ENCODE measurements at regions not wholly inside any gene's neighbourhood (a gene's known extent, or its start where the extent isn't known, plus 50 kb on each side); places are given as distances from the start of the nearest gene placed in this dataset.
"Not testable (repeated sequence)": the region's sequence is repeated elsewhere in the genome, so short reads cannot be mapped to it uniquely, and the experiment has no call there.

DNA sequence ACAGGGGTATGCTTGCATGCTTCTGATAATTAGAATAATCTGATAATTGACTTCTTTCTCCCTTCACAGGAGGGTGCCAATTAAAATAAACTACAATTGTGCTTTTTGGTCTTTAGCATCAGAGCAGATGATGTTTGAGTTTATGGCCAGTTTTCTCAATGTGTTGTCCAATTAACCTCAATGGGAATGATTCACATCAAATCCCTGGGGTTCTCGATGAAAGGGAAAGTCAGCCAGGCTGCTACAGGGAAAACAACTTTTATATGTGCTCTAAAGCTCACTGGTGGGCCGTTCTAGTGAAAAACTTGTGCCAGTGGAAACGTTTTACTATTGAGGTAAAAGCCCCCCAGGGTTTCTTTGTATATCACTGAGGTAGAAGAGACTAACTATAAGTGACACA, 887.3 kb upstream of the CRIM1 start:
- H3K9me3 ChIP-seq (ENCODE audit: control insufficient read depth in 5 of 5, low read length in 5 of 5) = no peaks in the 10 kb centered on the region
- H3K4me1 ChIP-seq (ENCODE audit: control insufficient read depth in 5 of 5, insufficient read depth in 5 of 5, low read length in 5 of 5) = no peaks in the 10 kb centered on the region
- H3K27me3 ChIP-seq (ENCODE audit: control insufficient read depth in 5 of 5, insufficient read depth in 4 of 5, low read length in 5 of 5) = no peaks in the 10 kb centered on the region
- no peak overlapping the region for H3K27ac ChIP-seq (ENCODE audit: low read depth, low read length)
- H3K4me3 ChIP-seq (ENCODE audit: low read depth in 1 of 5, low read length in 5 of 5) = no peak overlapping the region
- H3K9ac ChIP-seq (ENCODE audit: low read length in 5 of 5) = no peak overlapping the region
- no peaks in the 10 kb centered on the region for H3K36me3 ChIP-seq (ENCODE audit: control insufficient read depth in 5 of 5, insufficient read depth in 5 of 5, low read length in 5 of 5)

DNA sequence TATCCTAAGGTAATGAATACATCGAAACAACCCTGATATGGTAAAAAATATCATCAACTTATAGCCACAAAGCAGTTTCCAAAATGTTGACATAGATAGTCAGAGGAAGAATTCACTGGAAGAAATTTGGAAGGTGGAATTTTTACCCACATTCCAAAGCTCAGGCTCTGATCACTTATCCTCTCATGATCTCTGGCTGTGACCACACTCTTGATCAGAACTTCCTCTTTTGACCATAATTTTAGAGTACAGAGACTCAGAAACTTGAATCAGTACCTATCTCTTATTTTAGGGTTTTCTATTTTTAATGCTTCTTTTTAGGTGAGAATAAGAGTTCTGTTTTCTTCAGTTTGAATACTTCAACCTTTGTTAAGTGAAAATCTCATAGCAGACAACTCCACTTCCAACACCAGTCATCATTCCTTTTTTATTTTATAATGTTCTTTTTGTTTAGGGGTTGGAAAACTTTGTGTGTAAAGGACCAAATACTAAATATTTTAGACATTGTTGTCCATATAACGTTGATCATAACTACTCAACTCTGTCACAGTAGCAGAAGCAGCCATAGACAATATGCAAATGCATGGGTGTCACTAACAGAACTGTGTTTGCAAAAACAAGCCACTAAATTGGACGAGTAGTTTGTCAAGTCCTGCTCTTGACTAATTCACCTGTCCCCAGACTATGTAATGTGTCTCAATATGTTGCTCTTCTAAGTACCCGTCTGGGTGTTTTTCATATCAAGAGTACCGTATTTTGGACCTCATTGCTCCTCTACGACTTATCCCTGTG, 891.6 kb upstream of the CRIM1 start:
- Histone ChIP-seq H3K36me3 (ENCODE audit: control insufficient read depth in 5 of 5, insufficient read depth in 5 of 5, low read length in 5 of 5) (no peaks in the 10 kb centered on the region), H3K4me1 (ENCODE audit: control insufficient read depth in 5 of 5, insufficient read depth in 5 of 5, low read length in 5 of 5) (no peaks in the 10 kb centered on the region), H3K27me3 (ENCODE audit: control insufficient read depth in 5 of 5, insufficient read depth in 4 of 5, low read length in 5 of 5) (no peaks in the 10 kb centered on the region), H3K27ac (ENCODE audit: low read depth, low read length) (no peak overlapping the region), H3K9me3 (ENCODE audit: control insufficient read depth in 5 of 5, low read length in 5 of 5) (no peaks in the 10 kb centered on the region), H3K4me3 (ENCODE audit: low read depth in 1 of 5, low read length in 5 of 5) (no peak overlapping the region), H3K9ac (ENCODE audit: low read length in 5 of 5) (no peak overlapping the region)

DNA sequence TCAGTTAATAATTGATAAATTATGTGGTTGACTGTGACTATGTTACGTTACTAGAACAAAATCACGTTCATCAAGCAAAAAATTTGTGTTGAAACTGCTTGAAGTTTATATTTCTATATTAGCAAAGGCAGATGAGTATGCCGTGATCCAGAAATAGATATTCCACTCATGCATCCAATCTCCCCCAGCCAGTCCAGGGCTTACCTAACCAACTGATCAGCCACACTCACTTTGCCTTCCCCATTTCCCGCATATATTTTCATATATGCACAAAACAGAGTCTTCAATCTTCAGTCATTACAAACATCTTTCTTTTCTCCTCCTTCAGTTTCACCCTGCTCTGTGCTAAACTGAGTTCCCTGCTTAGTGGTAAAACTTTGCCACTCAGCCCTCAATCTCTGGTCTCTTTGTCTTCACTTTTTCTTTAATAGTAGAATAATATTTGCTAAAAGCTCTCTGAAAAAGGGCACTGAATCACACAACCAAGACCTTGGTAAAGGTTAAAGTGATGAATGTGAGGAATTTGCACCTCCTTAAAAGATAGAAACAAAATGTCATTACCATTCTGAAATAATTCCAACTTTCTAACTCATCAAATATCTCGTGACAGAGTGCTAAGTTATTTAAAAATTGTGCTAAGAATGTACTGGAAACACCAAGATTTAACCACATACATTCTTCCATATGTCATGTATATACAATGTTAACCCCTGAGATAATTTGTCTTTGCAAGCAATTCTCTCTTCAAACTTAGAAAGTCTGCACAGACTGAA, 893.2 kb upstream of the CRIM1 start:
- no peaks in the 10 kb centered on the region for H3K9me3 ChIP-seq (ENCODE audit: control insufficient read depth in 5 of 5, low read length in 5 of 5)
- H3K4me3 ChIP-seq (ENCODE audit: low read depth in 1 of 5, low read length in 5 of 5) = no peak overlapping the region
- H3K36me3 ChIP-seq (ENCODE audit: control insufficient read depth in 5 of 5, insufficient read depth in 5 of 5, low read length in 5 of 5) = no peaks in the 10 kb centered on the region
- no peaks in the 10 kb centered on the region for H3K4me1 ChIP-seq (ENCODE audit: control insufficient read depth in 5 of 5, insufficient read depth in 5 of 5, low read length in 5 of 5)
- no peak overlapping the region for H3K9ac ChIP-seq (ENCODE audit: low read length in 5 of 5)
- no peak overlapping the region for H3K27ac ChIP-seq (ENCODE audit: low read depth, low read length)
- no peaks in the 10 kb centered on the region for H3K27me3 ChIP-seq (ENCODE audit: control insufficient read depth in 5 of 5, insufficient read depth in 4 of 5, low read length in 5 of 5)

DNA sequence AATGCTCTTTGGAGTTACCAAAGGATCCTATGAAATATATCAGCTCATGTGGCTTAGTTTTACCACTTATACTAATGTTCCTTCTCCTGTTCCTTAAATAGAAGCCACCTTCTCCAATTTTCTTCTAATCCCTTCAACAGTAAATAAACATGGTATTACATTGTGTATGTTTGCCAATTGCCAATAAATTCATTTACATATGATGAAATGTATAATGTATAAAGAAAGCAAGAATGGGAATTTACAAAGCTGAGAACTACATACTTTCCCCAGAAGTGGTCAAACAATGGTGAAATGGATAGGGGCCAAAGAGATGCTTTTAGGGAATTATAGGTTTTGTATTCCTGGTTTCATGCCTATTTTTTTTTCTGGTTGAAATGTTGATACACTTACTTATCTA, 894.2 kb upstream of the CRIM1 start:
- Histone ChIP-seq H3K9me3 (ENCODE audit: control insufficient read depth in 5 of 5, low read length in 5 of 5) (no peaks in the 10 kb centered on the region), H3K4me3 (ENCODE audit: low read depth in 1 of 5, low read length in 5 of 5) (no peak overlapping the region)

DNA sequence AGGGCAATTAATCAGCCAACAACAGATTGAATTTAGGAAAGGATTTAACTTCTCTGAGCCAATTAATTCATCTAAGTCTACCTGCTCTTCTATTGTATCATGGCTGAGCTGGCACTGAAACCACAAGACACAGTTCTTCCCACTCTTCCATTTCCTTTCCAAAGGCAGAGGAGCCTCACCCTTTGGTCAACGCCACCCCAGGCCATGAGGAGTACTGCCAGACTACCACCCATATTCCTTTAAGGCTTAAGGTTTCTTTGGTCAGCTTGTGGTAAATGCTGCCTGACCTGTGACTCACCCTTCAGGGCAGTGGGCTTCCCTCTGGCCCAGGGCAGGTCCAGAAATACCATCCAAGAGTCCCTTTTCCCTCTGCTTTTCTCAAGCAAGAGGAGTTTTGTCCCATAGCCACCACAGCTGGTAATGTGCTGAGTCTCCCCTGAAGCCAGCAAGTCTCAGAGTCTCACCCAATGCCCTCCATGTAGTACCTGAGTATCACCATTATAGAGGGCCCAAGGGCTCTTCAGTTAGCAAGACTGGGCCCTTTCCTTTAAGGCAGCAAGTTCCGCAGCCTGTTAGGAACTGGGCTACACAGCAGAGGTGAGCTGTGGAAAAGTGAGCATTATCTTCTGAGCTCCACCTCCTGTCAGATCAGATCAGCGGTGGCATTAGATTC, 900.5 kb upstream of the CRIM1 start:
- no peak overlapping the region for H3K9ac ChIP-seq (ENCODE audit: low read length in 5 of 5)
- no peaks in the 10 kb centered on the region for H3K36me3 ChIP-seq (ENCODE audit: control insufficient read depth in 5 of 5, insufficient read depth in 5 of 5, low read length in 5 of 5)
- H3K27me3 ChIP-seq (ENCODE audit: control insufficient read depth in 5 of 5, insufficient read depth in 4 of 5, low read length in 5 of 5) = no peaks in the 10 kb centered on the region
- no peaks in the 10 kb centered on the region for H3K4me1 ChIP-seq (ENCODE audit: control insufficient read depth in 5 of 5, insufficient read depth in 5 of 5, low read length in 5 of 5)
- H3K9me3 ChIP-seq (ENCODE audit: control insufficient read depth in 5 of 5, low read length in 5 of 5) = no peaks in the 10 kb centered on the region
- H3K4me3 ChIP-seq (ENCODE audit: low read depth in 1 of 5, low read length in 5 of 5) = no peak overlapping the region
- no peak overlapping the region for H3K27ac ChIP-seq (ENCODE audit: low read depth, low read length)

More for the DNA sequence above, 894.2 kb upstream of the CRIM1 start:
- Histone ChIP-seq H3K36me3 (ENCODE audit: control insufficient read depth in 5 of 5, insufficient read depth in 5 of 5, low read length in 5 of 5) (no peaks in the 10 kb centered on the region), H3K9ac (ENCODE audit: low read length in 5 of 5) (no peak overlapping the region), H3K4me1 (ENCODE audit: control insufficient read depth in 5 of 5, insufficient read depth in 5 of 5, low read length in 5 of 5) (no peaks in the 10 kb centered on the region), H3K27ac (ENCODE audit: low read depth, low read length) (no peak overlapping the region), H3K27me3 (ENCODE audit: control insufficient read depth in 5 of 5, insufficient read depth in 4 of 5, low read length in 5 of 5) (no peaks in the 10 kb centered on the region)

DNA sequence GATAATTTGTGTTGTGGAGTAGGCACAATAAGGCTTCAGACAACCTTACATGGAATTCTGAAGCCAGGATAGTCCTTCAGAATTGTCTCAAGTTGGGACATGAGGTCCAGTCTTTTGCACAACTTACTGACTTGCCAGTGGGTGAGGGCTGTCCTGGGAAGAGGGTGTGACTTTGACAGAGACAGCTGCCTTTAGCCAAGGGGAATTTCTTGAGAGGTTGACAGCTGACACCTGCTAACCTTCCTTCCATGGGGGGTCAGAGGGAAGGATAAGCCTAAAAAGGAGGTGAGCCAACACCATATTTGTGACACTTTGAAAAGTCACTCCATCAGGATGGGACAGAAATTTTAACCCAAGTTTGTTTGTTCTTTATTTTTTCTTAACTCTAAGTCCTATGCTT, 907.8 kb upstream of the CRIM1 start:
- H3K27me3 ChIP-seq (ENCODE audit: control insufficient read depth in 5 of 5, insufficient read depth in 4 of 5, low read length in 5 of 5) = no peaks in the 10 kb centered on the region
- no peaks in the 10 kb centered on the region for H3K9me3 ChIP-seq (ENCODE audit: control insufficient read depth in 5 of 5, low read length in 5 of 5)

DNA sequence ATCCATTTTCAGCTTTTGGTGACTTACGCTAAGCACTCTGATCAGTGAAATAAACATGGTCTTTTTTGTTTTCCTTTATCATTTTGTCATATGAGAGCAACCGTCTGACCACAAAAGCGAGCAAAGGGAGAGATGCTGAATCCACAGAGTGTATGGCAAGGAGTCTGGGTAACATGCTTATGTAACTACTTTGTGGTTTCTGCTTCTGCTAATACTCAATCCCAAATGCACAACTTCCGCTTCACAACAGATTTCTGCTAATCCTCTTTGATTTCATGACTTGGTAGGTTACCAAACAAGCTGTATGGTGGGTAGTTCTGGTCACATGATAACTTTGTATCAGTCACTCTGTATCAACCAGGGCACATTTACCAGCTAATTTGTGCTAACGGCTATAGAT, 908.4 kb upstream of the CRIM1 start:
- no peaks in the 10 kb centered on the region for H3K4me1 ChIP-seq (ENCODE audit: control insufficient read depth in 5 of 5, insufficient read depth in 5 of 5, low read length in 5 of 5)
- no peaks in the 10 kb centered on the region for H3K9me3 ChIP-seq (ENCODE audit: control insufficient read depth in 5 of 5, low read length in 5 of 5)
- no peaks in the 10 kb centered on the region for H3K36me3 ChIP-seq (ENCODE audit: control insufficient read depth in 5 of 5, insufficient read depth in 5 of 5, low read length in 5 of 5)

More for the DNA sequence above, 907.8 kb upstream of the CRIM1 start:
- H3K4me3 ChIP-seq (ENCODE audit: low read depth in 1 of 5, low read length in 5 of 5) = no peak overlapping the region
- H3K27ac ChIP-seq (ENCODE audit: low read depth, low read length) = no peak overlapping the region
- H3K36me3 ChIP-seq (ENCODE audit: control insufficient read depth in 5 of 5, insufficient read depth in 5 of 5, low read length in 5 of 5) = no peaks in the 10 kb centered on the region
- H3K9ac ChIP-seq (ENCODE audit: low read length in 5 of 5) = no peak overlapping the region
- H3K4me1 ChIP-seq (ENCODE audit: control insufficient read depth in 5 of 5, insufficient read depth in 5 of 5, low read length in 5 of 5) = no peaks in the 10 kb centered on the region

DNA sequence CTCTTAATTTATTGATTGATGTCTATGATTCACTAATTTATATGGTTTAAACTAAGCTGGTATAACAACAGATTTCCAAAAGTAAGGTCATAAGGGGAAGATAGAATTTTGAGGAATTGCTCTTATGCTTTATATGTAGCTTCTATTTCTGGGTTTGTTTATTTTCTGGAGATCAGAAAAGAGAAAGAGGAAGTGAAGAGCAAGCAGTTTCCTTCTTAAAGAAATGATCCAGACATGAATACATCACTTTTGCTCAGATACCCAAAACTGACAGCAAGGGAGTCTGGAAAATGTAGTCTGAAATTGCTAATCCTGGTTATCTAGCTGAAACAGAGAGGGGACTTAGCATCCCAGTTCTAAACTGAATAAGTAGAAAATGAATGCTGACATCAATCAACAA, 912.5 kb upstream of the CRIM1 start:
- Histone ChIP-seq H3K9me3 (ENCODE audit: control insufficient read depth in 5 of 5, low read length in 5 of 5) (no peaks in the 10 kb centered on the region), H3K4me1 (ENCODE audit: control insufficient read depth in 5 of 5, insufficient read depth in 5 of 5, low read length in 5 of 5) (no peaks in the 10 kb centered on the region), H3K4me3 (ENCODE audit: low read depth in 1 of 5, low read length in 5 of 5) (no peak overlapping the region), H3K36me3 (ENCODE audit: control insufficient read depth in 5 of 5, insufficient read depth in 5 of 5, low read length in 5 of 5) (no peaks in the 10 kb centered on the region), H3K27me3 (ENCODE audit: control insufficient read depth in 5 of 5, insufficient read depth in 4 of 5, low read length in 5 of 5) (no peaks in the 10 kb centered on the region), H3K27ac (ENCODE audit: low read depth, low read length) (no peak overlapping the region), H3K9ac (ENCODE audit: low read length in 5 of 5) (no peak overlapping the region)

More for the DNA sequence above, 908.4 kb upstream of the CRIM1 start:
- H3K27ac ChIP-seq (ENCODE audit: low read depth, low read length) = no peak overlapping the region
- no peak overlapping the region for H3K9ac ChIP-seq (ENCODE audit: low read length in 5 of 5)
- H3K4me3 ChIP-seq (ENCODE audit: low read depth in 1 of 5, low read length in 5 of 5) = no peak overlapping the region
- H3K27me3 ChIP-seq (ENCODE audit: control insufficient read depth in 5 of 5, insufficient read depth in 4 of 5, low read length in 5 of 5) = no peaks in the 10 kb centered on the region

DNA sequence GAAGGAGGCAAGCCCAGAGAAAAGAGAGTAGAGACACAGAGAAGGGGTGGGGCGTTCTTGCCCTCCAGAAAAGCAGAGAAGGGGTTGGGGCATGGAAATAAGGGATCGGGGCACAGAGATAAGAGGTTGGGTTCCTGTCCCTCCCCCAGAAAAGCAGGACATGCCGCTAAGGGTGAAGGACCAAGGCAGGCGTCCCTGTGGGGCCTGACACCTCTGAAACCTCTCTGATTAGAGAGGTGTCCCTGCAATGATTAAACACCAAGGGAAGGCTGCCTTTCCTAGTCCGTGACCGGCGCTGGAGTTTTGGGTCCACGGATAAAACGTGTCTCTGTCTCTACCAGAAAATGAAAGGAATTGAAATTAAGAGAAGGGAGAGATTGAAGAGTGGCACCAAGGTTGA, 914.0 kb upstream of the CRIM1 start:
- H3K4me3 ChIP-seq (ENCODE audit: low read depth in 1 of 5, low read length in 5 of 5) = not testable (repeated sequence)

DNA sequence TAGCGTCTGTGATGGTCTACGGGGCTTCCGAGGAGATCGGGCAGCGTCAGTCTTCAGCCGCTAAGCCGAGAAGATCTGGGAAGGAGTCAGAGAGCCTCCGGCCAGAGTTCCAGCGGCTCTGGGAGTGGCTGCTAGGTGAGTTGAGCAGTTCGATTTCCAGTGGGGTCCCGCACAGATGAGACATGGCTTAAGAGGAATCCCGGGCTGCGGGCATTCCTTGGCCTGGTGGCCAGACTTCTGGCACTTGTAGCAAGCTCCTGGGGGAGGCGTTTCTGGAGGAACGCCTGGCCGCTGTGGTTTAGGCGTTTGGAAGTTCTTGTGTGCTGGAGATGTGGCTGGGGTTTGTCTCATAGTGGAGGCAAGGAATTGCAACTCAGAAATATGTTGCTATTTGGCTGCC, 915.3 kb upstream of the CRIM1 start:
- H3K36me3 ChIP-seq (ENCODE audit: control insufficient read depth in 5 of 5, insufficient read depth in 5 of 5, low read length in 5 of 5); H3K27me3 ChIP-seq (ENCODE audit: control insufficient read depth in 5 of 5, insufficient read depth in 4 of 5, low read length in 5 of 5); H3K27ac ChIP-seq (ENCODE audit: low read depth, low read length); H3K9ac ChIP-seq (ENCODE audit: low read length in 5 of 5); H3K9me3 ChIP-seq (ENCODE audit: control insufficient read depth in 5 of 5, low read length in 5 of 5); H3K4me1 ChIP-seq (ENCODE audit: control insufficient read depth in 5 of 5, insufficient read depth in 5 of 5, low read length in 5 of 5); H3K4me3 ChIP-seq (ENCODE audit: low read depth in 1 of 5, low read length in 5 of 5): not testable (repeated sequence)

More for the DNA sequence above, 914.0 kb upstream of the CRIM1 start:
- H3K9me3 ChIP-seq (ENCODE audit: control insufficient read depth in 5 of 5, low read length in 5 of 5); H3K27ac ChIP-seq (ENCODE audit: low read depth, low read length); H3K36me3 ChIP-seq (ENCODE audit: control insufficient read depth in 5 of 5, insufficient read depth in 5 of 5, low read length in 5 of 5); H3K9ac ChIP-seq (ENCODE audit: low read length in 5 of 5); H3K27me3 ChIP-seq (ENCODE audit: control insufficient read depth in 5 of 5, insufficient read depth in 4 of 5, low read length in 5 of 5); H3K4me1 ChIP-seq (ENCODE audit: control insufficient read depth in 5 of 5, insufficient read depth in 5 of 5, low read length in 5 of 5): not testable (repeated sequence)

Measured in subcutaneous abdominal adipose tissue (tissue), 5 donors.